Lung (tissue), 11 donors: ENCODE measurements at regions not wholly inside any gene's neighbourhood (a gene's known extent, or its start where the extent isn't known, plus 50 kb on each side); places are given as distances from the start of the nearest gene placed in this dataset.

Experiments
- ATAC-seq: fragments of 200-7000 bp; cut with Tn5 transposase; one replicate; pipeline ENCODE4 v1.9.1; 2020; ENCODE audit warnings: moderate number of reproducible peaks; ENCODE audit not compliant: insufficient read depth, low FRiP score
- DNase-seq, 3 donors: peaks; one replicate each; pipeline ENCODE4 v3.0.0-alpha.2; 2013 to 2017
- H3K27ac ChIP-seq, 2 donors: one replicate each; pipeline ENCODE4 v1.5.1; 2013; ENCODE audit warnings: mild to moderate bottlenecking in 2 of 2, moderate library complexity in 2 of 2, control low read depth in 1 of 2, inconsistent platforms in 1 of 2, low read depth in 1 of 2, low read length in 1 of 2
- H3K27me3 ChIP-seq, 3 donors: one replicate each; pipeline ENCODE4 v1.5.1; 2013; ENCODE audit warnings: low read length in 2 of 3; ENCODE audit not compliant: control insufficient read depth in 3 of 3, insufficient read depth in 3 of 3
- H3K36me3 ChIP-seq, 4 donors: one replicate each; pipeline ENCODE4 v1.5.1; 2013; ENCODE audit warnings: low read length in 4 of 4, mild to moderate bottlenecking in 1 of 4, moderate library complexity in 1 of 4; ENCODE audit not compliant: control insufficient read depth in 4 of 4, insufficient read depth in 4 of 4
- H3K4me1 ChIP-seq, 5 donors: one replicate each; pipeline ENCODE4 v1.5.1; 2013; ENCODE audit warnings: low read length in 5 of 5, mild to moderate bottlenecking in 2 of 5, moderate library complexity in 1 of 5; ENCODE audit not compliant: control insufficient read depth in 5 of 5, insufficient read depth in 5 of 5
- H3K4me3 ChIP-seq: one replicate; pipeline ENCODE4 v1.5.1; 2013; ENCODE audit warnings: mild to moderate bottlenecking, control low read depth, moderate library complexity
- H3K9ac ChIP-seq, 2 donors: one replicate each; pipeline ENCODE4 v1.5.1; 2013; ENCODE audit warnings: low read length in 2 of 2, control low read depth in 1 of 2; ENCODE audit not compliant: insufficient read depth in 1 of 2
- H3K9me3 ChIP-seq, 4 donors: one replicate each; pipeline ENCODE4 v1.5.1; 2013; ENCODE audit warnings: low read length in 3 of 4, mild to moderate bottlenecking in 1 of 4, moderate library complexity in 1 of 4; ENCODE audit not compliant: control insufficient read depth in 4 of 4, insufficient read depth in 3 of 4
- WGBS, 2 donors: extraction: QIAGEN DNeasy Blood & Tissue Kit; methylation state at CpG; one replicate each; pipeline ENCODE4 v1.1.7; 2013; 5-methylcytosine and 5-hydroxymethylcytosine counted together
- TF ChIP-seq, protein P1 (sequence below): IDR thresholded peaks from 2 replicates; pipeline ENCODE4 v1.5.1; 2012; ENCODE audit warnings: mild to moderate bottlenecking; ENCODE audit errors: control extremely low read depth, extremely low read depth
- donor health status: control.
- donor health status: control.
- donor health status: Bipolar disorder and iron deficiency.
- donor health status: healthy.
- donor health status: DM: yes; HTN: yes; CAD: no.

DNA sequence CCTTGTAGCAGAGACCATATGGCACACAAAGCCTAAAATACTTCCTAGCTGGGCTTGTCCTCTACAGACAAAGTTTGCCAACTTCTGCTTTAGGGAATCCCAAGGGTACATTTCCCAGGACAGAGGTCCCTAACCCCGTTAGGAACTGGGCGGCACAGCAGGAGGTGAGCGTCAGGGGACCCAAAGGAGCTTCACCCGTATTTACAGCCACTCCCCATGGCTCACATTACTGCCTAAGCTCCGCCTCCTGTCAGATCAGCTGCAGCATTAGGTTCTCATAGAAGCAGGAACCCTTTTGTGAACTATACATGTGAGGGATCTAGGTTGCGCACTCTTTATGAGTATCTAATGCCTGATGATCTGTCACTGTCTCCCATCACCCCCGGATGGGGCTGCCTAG, 88.5 kb upstream of the TRPM3 start:
- Histone ChIP-seq H3K36me3 (no peaks in the 10 kb centered on the region), H3K9ac (no peak overlapping the region), H3K4me1 (no peaks in the 10 kb centered on the region), H3K9me3 (peaks cover 0 to 2% (median 0%) of the 10 kb centered on the region in 4 donors), H3K27me3 (no peaks in the 10 kb centered on the region), H3K4me3 (no peak overlapping the region), H3K27ac (no peak overlapping the region)
- TF ChIP-seq, protein P1, sequence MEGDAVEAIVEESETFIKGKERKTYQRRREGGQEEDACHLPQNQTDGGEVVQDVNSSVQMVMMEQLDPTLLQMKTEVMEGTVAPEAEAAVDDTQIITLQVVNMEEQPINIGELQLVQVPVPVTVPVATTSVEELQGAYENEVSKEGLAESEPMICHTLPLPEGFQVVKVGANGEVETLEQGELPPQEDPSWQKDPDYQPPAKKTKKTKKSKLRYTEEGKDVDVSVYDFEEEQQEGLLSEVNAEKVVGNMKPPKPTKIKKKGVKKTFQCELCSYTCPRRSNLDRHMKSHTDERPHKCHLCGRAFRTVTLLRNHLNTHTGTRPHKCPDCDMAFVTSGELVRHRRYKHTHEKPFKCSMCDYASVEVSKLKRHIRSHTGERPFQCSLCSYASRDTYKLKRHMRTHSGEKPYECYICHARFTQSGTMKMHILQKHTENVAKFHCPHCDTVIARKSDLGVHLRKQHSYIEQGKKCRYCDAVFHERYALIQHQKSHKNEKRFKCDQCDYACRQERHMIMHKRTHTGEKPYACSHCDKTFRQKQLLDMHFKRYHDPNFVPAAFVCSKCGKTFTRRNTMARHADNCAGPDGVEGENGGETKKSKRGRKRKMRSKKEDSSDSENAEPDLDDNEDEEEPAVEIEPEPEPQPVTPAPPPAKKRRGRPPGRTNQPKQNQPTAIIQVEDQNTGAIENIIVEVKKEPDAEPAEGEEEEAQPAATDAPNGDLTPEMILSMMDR: no peak
- 83 to 90% methylated on average over 7 of the region's 7 CpGs for WGBS, 2 donors
- no peak for ATAC-seq
- DNase-seq: no peak

DNA sequence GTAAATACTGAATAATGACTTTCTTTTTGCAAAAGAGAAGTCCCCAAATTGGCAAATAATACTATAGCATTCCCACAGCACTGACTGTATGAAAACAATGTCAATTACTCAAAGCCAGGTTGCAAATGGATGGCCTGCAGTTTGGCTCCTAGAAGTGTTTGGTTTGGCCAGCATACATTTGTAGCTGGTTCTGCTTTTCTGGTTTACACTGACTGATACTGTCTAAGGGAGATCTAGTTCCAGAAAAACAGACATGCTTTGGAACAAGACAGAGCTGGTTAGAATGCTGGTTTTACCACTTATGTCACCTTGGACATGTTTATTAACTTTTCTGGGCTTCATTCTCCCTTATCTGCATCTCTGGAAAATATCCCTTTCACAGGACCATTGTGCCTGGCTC, 81.5 kb upstream of the TRPM3 start:
- TF ChIP-seq, protein P1: no peak
- Histone ChIP-seq H3K9ac (no peak overlapping the region), H3K27ac (no peak overlapping the region), H3K36me3 (no peaks in the 10 kb centered on the region), H3K9me3 (no peaks in the 10 kb centered on the region), H3K27me3 (no peaks in the 10 kb centered on the region), H3K4me1 (no peaks in the 10 kb centered on the region), H3K4me3 (no peak overlapping the region)
- no peak for ATAC-seq
- DNase-seq: no peak

DNA sequence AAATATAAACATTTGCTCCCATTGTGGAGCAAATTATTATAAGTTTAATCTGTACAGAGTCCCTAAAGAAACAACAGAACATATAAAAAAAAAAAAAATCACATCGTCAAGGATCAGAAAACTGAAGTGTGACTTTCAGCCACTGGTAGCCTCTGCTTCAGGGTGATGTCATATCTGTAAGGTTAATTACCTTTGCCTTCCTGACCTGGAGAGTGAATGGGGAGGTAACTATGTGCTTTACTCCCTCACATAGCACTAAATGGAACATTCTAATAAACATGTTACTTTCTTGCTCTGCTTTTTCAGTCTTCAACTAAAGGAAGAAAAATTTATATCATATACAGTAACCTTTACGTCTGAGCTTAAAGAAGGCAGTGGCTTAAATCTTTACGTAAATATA, 70.3 kb upstream of the TRPM3 start:
- ATAC-seq (no peak), DNase-seq (no peak)
- H3K27me3 ChIP-seq: no peaks in the 10 kb centered on the region
- no peaks in the 10 kb centered on the region for H3K4me1 ChIP-seq
- TF ChIP-seq, protein P1: no peak
- no peak overlapping the region for H3K4me3 ChIP-seq
- no peaks in the 10 kb centered on the region for H3K9me3 ChIP-seq
- no peak overlapping the region for H3K27ac ChIP-seq
- WGBS, 2 donors: 81 to 82% methylated on average over 3 of the region's 3 CpGs
- H3K36me3 ChIP-seq: no peaks in the 10 kb centered on the region
- no peak overlapping the region for H3K9ac ChIP-seq

DNA sequence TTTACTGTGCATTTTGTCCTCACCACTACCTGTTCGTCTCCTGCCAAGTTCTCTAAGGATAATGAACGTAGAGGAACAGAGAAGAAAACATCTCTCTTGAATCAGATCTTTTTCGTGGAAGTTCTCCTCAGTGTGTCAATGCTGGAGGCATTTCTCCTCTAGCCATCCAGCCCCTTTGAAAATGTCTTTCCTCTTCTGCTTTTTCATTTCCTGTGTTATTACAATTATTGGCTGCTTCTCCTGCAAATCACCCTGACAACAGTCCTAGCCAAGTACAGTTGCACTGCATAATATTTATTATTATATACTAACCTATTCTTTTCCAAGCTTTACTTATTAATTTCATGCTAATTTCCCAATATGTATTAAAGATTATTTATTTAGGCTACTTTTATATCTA, 61.8 kb upstream of the TRPM3 start:
- TF ChIP-seq, protein P1: no peak
- ATAC-seq (no peak), DNase-seq (peak in 1 of 3 donors; percentile 4)
- Histone ChIP-seq H3K9ac (no peak overlapping the region), H3K9me3 (no peaks in the 10 kb centered on the region), H3K4me1 (no peaks in the 10 kb centered on the region), H3K27ac (no peak overlapping the region), H3K27me3 (no peaks in the 10 kb centered on the region), H3K4me3 (no peak overlapping the region), H3K36me3 (no peaks in the 10 kb centered on the region)
- 17 to 36% methylated on average over 3 of the region's 3 CpGs for WGBS, 2 donors
